Spleen (tissue), 7 donors: ENCODE measurements at regions not wholly inside any gene's neighbourhood (a gene's known extent, or its start where the extent isn't known, plus 50 kb on each side); places are given as distances from the start of the nearest gene placed in this dataset.

ENCODE experiments used
- POLR2A ChIP-seq, 3 donors: fragments of 450-650 bp; IDR thresholded peaks; one replicate each; pipeline ENCODE4 v1.5.1; 2017; ENCODE audit warnings: antibody characterized with exemption in 3 of 3, mild to moderate bottlenecking in 1 of 3
- POLR2AphosphoS5 ChIP-seq, 3 donors: sonication (generic); formaldehyde crosslinking; IDR thresholded peaks; one replicate each; pipeline ENCODE4 v1.5.1; 2017; ENCODE audit warnings: antibody characterized with exemption in 3 of 3
- TF ChIP-seq, protein P1 (sequence below), 11 experiments: fragments of 200-600 bp in 7 of 11; fragments of 450-650 bp in 4 of 11; sonication (generic) in 4 of 11; IDR thresholded peaks in 8 of 11; conservative IDR thresholded peaks in 3 of 11; 1 replicate in 7 of 11; 2 replicates in 4 of 11; pipeline versions ENCODE4 v1.4.0 to v1.8.0; 2016 to 2021; ENCODE audit warnings: antibody characterized with exemption in 11 of 11, inconsistent platforms in 4 of 11, mild to moderate bottlenecking in 1 of 11
- donor health status: DM: no; HTN: no; CAD: no; lungs with moderate emphysema.
- donor health status: DM: no; HTN: no; CAD: no.
- donor health status: DM: no; HTN: no; CAD: no.

DNA sequence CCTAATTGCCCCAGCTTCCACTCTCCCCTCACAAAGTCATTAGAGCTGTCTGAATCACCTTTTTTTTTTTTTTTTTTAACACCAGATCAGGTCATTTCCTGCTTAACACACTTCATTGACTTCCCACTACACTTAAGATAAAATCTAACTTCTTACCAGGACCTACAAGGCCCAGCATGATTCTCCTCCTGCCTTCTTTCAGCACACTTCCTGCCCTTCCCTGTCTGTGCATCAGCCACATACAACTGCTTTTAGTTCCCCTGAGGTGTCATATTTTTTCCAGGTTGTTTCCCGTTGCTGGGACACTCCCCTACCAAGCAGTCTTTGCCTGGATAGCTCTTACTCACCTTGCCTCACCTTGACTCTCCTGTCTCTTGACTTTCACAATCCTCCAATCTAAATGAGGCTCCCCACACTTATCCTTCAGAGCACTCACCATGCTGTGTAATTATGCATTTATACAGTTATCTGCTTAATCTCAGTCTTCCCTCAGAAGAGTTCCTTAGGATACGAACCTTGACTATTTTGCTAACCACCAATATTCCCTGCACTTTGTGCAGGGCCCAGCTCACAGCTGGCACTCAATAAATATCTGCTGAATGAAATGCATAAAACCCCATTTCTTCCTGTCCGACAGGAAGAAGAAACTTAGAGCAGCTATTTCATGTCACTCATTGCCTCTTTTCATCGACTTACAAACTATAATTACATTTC lies 96.6 kb upstream of the AKIP1 start:
- TF ChIP-seq, protein P1, sequence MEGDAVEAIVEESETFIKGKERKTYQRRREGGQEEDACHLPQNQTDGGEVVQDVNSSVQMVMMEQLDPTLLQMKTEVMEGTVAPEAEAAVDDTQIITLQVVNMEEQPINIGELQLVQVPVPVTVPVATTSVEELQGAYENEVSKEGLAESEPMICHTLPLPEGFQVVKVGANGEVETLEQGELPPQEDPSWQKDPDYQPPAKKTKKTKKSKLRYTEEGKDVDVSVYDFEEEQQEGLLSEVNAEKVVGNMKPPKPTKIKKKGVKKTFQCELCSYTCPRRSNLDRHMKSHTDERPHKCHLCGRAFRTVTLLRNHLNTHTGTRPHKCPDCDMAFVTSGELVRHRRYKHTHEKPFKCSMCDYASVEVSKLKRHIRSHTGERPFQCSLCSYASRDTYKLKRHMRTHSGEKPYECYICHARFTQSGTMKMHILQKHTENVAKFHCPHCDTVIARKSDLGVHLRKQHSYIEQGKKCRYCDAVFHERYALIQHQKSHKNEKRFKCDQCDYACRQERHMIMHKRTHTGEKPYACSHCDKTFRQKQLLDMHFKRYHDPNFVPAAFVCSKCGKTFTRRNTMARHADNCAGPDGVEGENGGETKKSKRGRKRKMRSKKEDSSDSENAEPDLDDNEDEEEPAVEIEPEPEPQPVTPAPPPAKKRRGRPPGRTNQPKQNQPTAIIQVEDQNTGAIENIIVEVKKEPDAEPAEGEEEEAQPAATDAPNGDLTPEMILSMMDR (IDR thresholded peaks at IDR 0.05 in 8 of 11, conservative IDR thresholded peaks at IDR 0.05 in 3 of 11), result no peak
- TF ChIP-seq POLR2AphosphoS5 (IDR thresholded peaks at IDR 0.05) (no peak), POLR2A (IDR thresholded peaks at IDR 0.05) (no peak)
